ENCODE measurements at regions not wholly inside any gene's neighbourhood (a gene's known extent, or its start where the extent isn't known, plus 50 kb on each side); places are given as distances from the start of the nearest gene placed in this dataset.

- intact Hi-C loops (cut with micrococcal nuclease), result no loop called here
These were observed 73.8 kb downstream of the CBLN2 start for GRCh38 chr18:72470391-72470790.

DNA sequence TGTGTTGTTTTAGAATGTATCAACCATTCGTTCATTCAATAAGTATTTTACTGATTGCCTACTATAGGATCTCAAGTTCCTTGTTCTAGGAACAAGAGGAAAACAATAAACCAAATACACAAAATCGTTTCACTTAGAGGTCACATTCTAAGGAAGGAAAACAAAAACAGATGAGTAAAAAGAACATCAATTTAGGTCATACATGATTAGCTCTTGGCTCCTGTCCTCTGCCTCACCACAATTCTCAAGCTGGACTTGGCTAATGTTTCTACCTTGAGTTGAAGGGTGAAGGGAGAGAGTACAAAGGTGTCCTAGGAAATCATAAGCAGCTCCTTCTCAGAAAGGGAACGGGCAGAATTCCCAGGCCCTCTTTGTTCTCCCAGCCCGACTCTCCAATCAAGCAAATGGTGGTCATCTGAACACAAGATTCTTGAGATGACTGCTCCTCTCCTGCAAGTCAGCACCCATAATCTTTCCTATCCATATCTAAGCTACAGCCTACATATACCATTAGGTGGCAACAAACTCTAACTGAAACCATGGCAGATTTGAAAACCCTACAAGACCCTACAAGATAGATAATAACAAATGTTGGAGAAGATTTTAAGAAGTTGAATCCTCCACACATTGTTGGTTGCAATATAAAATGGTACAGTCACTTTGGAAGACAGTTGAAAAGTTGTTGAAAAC, 76.0 kb downstream of the CBLN2 start:
- intact Hi-C loops (cut with micrococcal nuclease), result no loop called here

DNA sequence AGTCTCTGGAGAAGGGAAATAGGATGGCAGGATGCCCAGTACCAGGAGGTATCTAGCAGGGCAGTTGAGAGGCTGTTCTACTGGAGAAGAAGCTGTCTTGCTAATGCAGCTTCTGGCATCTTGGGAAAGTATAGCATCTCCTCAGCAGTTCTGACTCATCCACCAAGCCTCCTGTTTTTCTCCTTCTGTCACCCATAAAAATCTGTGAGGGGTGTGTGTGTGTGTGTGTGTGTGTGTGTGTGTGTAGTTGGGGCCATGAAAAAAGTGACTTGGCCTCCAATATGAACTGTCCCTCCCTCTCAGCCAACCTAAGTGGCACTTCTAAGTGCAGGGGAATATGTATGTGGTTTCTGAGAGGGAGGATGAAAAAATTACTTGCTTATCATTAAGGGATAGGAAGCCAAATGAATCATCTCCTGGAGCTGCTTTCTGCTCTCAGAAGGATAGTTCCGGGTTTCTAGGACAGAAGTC, 83.9 kb downstream of the CBLN2 start:
- intact Hi-C loops (cut with micrococcal nuclease), result no loop called here

DNA sequence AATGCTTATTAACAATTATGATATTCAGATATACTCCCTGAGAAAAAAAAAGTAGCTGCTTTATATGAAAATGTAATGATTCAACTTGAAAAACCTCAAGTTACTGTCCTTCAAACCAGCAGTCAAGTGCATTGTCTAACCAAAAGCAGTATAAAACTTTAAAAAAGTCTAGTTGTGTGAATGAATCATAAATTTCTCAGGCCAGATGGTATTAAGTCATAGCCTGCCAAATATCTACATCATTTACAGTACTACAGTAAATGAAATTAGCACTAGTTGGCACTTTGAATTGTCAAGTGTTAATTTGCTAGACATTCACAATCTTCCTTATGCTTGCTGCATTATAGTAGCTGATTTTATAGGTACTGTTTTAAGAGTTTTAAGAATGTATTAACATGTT, 85.9 kb downstream of the CBLN2 start:
- intact Hi-C loops (cut with micrococcal nuclease), result no loop called here

DNA sequence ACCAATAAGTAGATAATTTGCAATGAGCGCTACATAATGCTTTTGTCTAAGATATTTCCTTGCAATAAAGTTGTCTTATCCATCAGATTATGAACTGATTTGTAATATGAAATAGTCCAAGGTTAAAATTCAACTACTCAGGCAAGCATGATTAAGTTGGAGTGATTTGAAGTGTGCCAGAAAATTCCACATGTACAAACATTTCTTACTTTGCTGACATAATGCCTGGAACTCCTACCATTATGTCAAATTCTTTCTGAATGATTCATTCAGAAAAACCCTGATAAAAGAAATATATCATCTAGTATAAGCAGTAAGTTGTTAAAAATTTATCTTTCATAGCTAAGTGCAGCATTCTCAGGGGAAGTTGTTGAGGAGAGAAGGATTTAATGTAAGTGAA, 87.3 kb downstream of the CBLN2 start:
- intact Hi-C loops (cut with micrococcal nuclease), result no loop called here

DNA sequence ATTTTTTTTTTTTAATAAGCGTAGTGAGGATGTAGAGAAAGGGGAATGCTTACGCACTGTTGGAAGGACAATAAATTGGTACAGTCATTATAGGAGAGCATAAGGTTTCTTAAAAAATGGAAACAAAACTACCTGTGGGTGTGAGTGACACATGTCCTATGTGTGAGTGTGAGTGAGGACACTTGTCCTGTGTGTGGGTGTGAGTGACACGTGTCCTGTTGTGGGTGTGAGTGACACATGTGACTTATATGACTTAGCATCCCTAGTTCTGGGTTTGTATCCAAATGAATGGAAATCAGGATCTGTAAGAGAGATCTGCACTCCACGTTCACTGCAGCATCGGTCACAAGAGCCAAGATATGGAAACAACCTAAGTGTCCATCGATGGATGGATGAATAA, 91.8 kb downstream of the CBLN2 start:
- intact Hi-C loops (cut with micrococcal nuclease), result no loop called here

GRCh38 chr18:72444798-72445155, 99.4 kb downstream of the CBLN2 start:
- intact Hi-C loops (cut with micrococcal nuclease), result no loop called here

DNA sequence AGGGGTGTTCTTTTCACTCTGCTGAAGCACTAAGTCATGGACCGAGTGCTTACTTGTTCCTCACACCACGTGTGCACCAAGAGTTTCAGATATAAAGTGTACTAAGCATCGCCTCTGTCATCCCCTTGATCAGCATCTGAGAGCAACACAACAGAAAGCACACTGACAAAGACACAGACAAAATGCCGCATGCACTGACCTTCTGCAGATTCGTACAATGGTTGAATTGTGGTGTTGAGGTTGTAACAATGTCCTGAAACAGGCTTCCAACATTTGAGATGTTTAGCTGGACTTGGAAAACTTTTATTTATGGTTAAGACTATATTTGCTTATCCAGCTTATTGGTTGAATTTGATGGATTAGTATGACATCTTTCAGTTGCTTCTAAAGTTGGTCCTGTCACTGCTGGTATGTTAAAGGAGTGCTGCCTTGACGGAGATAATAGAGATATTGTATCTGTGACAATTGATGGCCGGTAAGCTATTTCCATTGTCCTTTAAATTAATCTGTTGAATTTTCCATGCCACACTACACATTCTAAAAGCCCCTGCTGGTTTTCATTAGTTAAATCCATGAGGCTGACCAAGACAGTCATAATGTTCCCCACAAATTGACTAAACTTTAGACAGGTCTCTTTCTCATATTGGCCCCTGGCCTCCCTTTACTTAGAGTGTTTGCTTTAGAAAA, 99.9 kb downstream of the CBLN2 start:
- intact Hi-C loops (cut with micrococcal nuclease), result no loop called here

DNA sequence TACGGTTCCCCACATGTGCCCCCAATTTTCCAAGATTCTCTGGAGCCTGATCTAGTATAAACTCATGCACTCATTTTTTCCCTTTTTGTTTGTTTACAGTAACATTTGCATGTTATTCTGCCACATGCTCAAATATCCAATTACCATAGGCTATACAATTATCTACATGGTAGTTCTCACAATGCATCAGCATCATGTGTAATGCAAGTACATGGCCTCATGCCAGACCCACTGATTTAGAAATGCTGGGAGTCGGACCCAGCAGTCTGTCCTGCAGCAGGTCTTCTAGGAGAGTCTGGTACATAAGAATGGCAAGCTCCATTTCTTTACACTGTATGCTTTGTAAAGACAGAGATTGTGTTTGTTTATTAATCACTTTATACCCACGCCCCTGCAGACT, 107.7 kb downstream of the CBLN2 start:
- intact Hi-C loops (cut with micrococcal nuclease), result no loop called here

- intact Hi-C loops (cut with micrococcal nuclease), result no loop called here
These were observed 110.4 kb downstream of the CBLN2 start for GRCh38 chr18:72433756-72434155.

- intact Hi-C loops (cut with micrococcal nuclease), result no loop called here
These were observed 116.4 kb downstream of the CBLN2 start for GRCh38 chr18:72427721-72428120.

GRCh38 chr18:72419914-72420313, 124.2 kb downstream of the CBLN2 start:
- intact Hi-C loops (cut with micrococcal nuclease), result no loop called here

DNA sequence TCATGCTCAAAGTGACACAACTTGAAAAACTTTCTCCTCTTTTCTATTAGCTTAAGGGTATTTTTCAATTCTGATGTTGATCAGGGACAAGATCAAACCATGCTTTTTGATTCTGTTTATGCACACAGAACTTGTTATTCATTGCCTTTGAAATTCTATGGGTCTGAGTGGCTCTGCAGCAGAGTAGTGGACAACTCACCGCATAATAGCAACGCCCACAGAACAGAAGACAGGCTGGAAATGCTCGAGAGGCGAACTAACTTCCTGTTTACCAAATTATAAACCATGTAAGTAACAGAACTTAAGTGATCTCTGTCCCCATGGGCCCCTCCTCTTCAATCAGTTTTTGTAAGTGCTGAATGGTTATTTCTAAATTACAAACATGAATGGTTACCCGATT, 131.2 kb downstream of the CBLN2 start:
- intact Hi-C loops (cut with micrococcal nuclease), result no loop called here

GRCh38 chr18:72411261-72411660, 132.9 kb downstream of the CBLN2 start:
- intact Hi-C loops (cut with micrococcal nuclease), result no loop called here

DNA sequence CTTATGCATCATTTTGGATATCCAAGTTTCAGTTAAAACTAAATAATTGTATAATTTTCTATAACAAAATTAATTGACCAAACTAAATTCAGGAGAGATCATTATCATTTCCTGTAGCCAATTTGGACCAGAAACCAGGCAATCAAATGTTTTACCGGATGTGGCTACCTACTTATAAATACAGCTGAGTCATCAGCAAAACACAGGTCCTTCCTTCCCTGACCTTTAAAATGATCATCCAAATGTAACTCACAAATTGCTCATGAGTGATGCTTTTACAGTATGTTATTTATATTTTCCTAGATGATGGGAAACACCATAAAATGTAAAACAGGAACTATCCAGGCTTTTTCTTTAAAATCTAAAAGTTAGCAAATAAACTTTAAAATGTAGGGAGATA, 133.7 kb downstream of the CBLN2 start:
- intact Hi-C loops (cut with micrococcal nuclease), result no loop called here

GRCh38 chr18:72409903-72410302, 134.2 kb downstream of the CBLN2 start:
- intact Hi-C loops (cut with micrococcal nuclease), result no loop called here

GRCh38 chr18:72407048-72407447, 137.1 kb downstream of the CBLN2 start:
- intact Hi-C loops (cut with micrococcal nuclease), result no loop called here

DNA sequence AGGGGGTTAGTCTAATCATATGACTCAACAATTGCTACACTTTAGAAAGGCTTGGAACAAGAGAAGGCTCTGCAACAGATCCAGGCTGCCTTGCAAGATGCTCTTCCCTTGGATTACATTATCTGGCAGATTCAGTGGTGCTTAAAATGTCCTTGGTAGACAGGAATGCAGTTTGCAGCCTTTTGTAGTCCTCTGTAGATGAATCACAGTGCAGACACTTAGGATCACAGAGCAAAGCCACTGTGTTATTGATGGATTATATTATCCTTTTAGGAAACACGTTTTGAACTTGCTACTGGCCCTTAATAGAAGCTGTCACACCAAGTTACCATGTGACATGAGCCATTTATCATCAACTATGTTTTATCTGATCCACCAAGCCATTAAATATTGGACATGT, 152.2 kb downstream of the CBLN2 start:
- intact Hi-C loops (cut with micrococcal nuclease), result no loop called here

GRCh38 chr18:72391427-72391826, 152.7 kb downstream of the CBLN2 start:
- intact Hi-C loops (cut with micrococcal nuclease), result no loop called here

GRCh38 chr18:72378016-72378415, 166.1 kb downstream of the CBLN2 start:
- intact Hi-C loops (cut with micrococcal nuclease), result no loop called here

GRCh38 chr18:72376256-72376655, 167.9 kb downstream of the CBLN2 start:
- intact Hi-C loops (cut with micrococcal nuclease), result no loop called here

- intact Hi-C loops (cut with micrococcal nuclease), result no loop called here
These were observed 168.5 kb downstream of the CBLN2 start for GRCh38 chr18:72375618-72376017.

DNA sequence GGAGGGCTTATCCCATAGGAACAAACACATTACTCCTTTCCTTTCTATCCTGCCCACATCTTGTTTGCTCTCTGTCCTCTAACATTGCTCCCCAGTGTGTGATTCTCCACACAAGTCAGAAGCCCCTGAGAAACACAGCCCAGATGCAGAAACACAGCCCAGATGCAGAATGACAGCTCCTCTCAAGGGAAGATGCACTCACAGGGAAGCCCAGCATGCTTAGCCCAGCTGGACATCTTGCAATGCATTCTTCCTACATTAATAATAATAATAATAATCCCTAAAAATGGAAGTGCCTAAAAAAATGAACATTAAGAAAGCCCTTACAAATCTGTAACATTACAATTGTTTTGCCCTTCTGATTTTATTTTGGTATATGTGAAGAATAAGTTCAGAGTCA, 172.1 kb downstream of the CBLN2 start:
- intact Hi-C loops (cut with micrococcal nuclease), result no loop called here
